Activated CD8-positive, alpha-beta memory T cell treated with anti-CD3 and anti-CD28 coated beads for 1 hour (primary cell): ENCODE measurements at regions not wholly inside any gene's neighbourhood (a gene's known extent, or its start where the extent isn't known, plus 50 kb on each side); places are given as distances from the start of the nearest gene placed in this dataset.

Experiments
- DNase-seq, 2 donors: peaks; one replicate each; pipeline ENCODE4 v3.0.0-alpha.2; 2020; ENCODE audit warnings: low read depth in 1 of 2; ENCODE audit errors: extremely low read depth in 1 of 2

DNA sequence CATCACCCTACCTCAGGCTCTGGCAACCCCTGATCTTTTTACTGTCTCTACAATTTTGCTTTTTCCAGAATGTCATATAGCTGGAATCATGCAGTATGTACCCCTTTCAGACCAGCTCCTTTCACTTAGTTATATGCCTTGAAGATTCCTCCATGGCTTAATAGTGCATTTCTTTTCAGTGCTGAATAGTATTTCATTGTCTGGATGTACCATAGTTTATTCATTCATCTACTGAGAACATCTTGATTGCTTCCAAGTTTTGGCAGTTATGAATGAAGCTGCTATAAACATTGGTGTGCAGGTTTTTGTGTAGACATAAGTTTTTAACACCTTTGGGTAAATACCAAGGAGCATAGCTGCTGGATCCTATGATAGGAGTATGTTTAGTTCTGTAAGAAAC is 50.8 kb upstream of the ANP32A start:
- no peak for DNase-seq

DNA sequence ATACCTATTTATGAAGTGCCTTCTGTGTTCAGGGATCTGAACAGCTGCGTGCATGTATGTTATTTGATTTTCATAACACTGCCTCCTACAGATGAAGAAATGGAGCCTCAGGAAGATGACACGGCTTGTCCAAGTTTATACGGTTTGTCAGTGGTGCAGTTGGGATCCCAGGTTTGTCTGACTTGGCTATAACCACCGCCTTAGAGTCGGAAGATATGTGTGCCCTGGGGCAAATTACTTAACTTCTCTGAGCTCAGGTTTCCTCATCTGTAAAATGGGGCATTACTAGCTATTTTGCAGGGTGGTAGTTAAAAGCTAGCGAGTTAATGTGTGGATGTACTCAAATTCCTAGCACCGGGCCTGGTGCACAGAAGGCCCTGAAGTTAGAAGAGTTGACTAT is 54.1 kb upstream of the ANP32A start:
- no peak for DNase-seq

DNA sequence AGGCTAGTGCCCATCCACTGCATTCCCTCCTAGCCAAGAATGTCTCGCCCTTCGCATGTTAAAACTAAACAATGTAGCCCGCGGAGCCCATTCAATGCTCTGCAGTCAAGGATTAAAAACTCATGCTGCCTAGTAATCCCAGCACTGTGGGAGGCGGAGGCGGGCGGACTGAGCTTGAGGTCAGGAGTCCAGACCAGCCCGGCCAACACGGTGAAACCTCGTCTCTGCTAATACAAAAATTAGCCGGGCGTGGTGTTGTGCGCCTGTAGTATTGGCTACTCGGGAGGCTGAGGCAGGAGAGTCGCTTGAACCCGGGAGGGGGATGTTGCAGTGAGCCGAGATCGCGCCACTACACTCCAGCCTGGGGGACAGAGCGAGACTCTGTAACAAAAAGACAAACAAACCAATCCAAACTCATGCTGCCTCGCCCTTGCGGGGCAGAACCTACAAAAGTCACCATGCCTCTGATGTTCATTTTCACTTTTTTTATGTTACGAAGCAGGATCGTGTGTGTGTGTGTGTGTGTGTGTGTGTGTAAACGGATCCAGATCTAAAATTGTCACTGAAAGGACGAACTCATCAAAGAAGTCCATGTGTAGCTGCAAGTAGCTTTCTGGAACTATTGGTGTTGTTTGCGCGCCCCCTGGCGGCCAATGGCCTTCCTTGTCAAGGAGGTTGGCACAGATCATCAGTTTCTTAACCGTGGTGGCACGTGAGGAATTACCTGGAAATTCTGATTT is 54.8 kb upstream of the SPESP1 start:
- peak; percentile 81 to 89 for DNase-seq

DNA sequence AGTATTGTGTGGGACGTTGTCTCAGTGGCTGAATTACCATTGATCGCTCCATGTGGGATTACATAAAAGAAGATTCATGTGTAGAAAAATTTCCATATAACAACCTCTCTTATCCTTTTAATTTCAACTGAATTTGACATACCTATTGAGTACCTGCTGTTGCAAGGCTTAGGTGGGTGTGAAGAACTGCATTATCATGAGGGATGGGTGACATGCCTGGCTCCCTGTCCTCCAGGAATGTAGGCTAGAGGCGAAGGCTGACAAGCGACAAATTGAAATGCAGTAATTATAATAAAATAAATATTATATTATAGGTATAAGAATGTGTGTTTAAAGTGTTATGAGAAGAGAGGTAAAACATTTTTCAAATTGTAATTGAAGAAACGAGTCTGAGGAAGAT is 52.7 kb upstream of the SPESP1 start:
- no peak for DNase-seq

DNA sequence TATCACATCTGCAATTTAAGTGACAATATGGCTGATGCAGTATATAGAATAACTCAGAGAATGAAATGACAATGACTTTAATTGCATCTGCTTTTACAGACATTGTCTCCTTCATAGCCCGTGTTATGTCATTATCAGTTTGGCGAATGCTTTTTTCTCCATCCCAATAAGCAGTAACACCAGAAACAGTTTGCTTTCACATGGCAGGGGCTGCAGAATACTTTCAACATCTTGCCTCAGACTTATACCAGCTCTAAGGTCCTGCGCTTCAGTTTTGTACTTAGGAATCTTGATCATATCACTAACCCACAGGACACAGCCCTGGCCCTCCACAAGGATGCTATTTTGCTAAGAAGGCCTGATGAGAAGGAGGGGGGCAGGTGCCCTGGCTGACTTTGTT is 49.9 kb upstream of the SPESP1 start:
- DNase-seq, result no peak
